Activated CD8-positive, alpha-beta T cell treated with anti-CD3 and anti-CD28 coated beads for 36 hours (primary cell): ENCODE measurements at regions not wholly inside any gene's neighbourhood (a gene's known extent, or its start where the extent isn't known, plus 50 kb on each side); places are given as distances from the start of the nearest gene placed in this dataset.
A peak's percentile ranks its signal among the peaks of the same experiment; 100 is the strongest.

Experiments
- ATAC-seq: fragments of 200-7000 bp; cut with Tn5 transposase; one replicate; pipeline ENCODE4 v1.10.0; 2021; ENCODE audit warnings: mild to moderate bottlenecking, moderate library complexity
- CTCF ChIA-PET: fragments of 350-600 bp; sonication (Branson Sonifier 250); formaldehyde crosslinking; loops from one replicate; lab custom pipeline; 2021; ENCODE audit warnings: antibody characterized with exemption; lab: Charles Lee
- POLR2A ChIA-PET: fragments of 350-600 bp; sonication (Branson Sonifier 250); formaldehyde crosslinking; loops from one replicate; lab custom pipeline; 2021; ENCODE audit warnings: antibody characterized with exemption; lab: Charles Lee
- DNase-seq: peaks from one replicate; pipeline ENCODE4 v3.0.0-alpha.2; 2020
- H3K27ac Mint-ChIP-seq: one replicate; pipeline ENCODE4 v1.8.0; 2021; ENCODE audit warnings: mild to moderate bottlenecking, mixed read lengths
- H3K27me3 Mint-ChIP-seq: one replicate; pipeline ENCODE4 v1.8.0; 2021; ENCODE audit warnings: mixed read lengths
- H3K36me3 Mint-ChIP-seq: one replicate; pipeline ENCODE4 v1.8.0; 2021; ENCODE audit warnings: low read depth, mixed read lengths
- H3K4me1 Mint-ChIP-seq: one replicate; pipeline ENCODE4 v1.8.0; 2021; ENCODE audit warnings: low read depth, mixed read lengths
- H3K4me3 Mint-ChIP-seq: one replicate; pipeline ENCODE4 v1.8.0; 2021; ENCODE audit warnings: mild to moderate bottlenecking, moderate library complexity, mixed read lengths
- H3K9me3 Mint-ChIP-seq: one replicate; pipeline ENCODE4 v1.8.0; 2021; ENCODE audit warnings: mixed read lengths
- intact Hi-C: fragments of 100-400 bp; cut with micrococcal nuclease; formaldehyde crosslinking; loops from one replicate; pipeline ENCODE4 v1.10.0; 2022
- TF ChIP-seq, protein P1 (sequence below): fragments of 200-600 bp; IDR thresholded peaks from one replicate; pipeline ENCODE4 v1.8.0; 2022; ENCODE audit warnings: antibody characterized with exemption, mild to moderate bottlenecking

GRCh38 chr6:44630125-44631028 is 242.9 kb downstream of the CDC5L start:
- Mint-ChIP-seq H3K4me3 (no peak overlapping the region), H3K27me3 (no peaks in the 10 kb centered on the region), H3K36me3 (no peaks in the 10 kb centered on the region), H3K4me1 (peaks cover 6% of the 10 kb centered on the region), H3K9me3 (no peaks in the 10 kb centered on the region), H3K27ac (no peak overlapping the region)
- CTCF ChIA-PET, result interaction anchor here (0.7 to 2.8 kb wide), 15 partner anchors 9 to 1297 kb away, joined by 3 to 22 read pairs (median 3); no protein-coding TSS in a partner anchor
- ATAC-seq, result peak; percentile 56
- POLR2A ChIA-PET, result interaction anchor here (1.0 to 1.1 kb wide), 2 partner anchors 13 to 32 kb away, joined by 3 read pairs; no protein-coding TSS in a partner anchor
- TF ChIP-seq, protein P1, sequence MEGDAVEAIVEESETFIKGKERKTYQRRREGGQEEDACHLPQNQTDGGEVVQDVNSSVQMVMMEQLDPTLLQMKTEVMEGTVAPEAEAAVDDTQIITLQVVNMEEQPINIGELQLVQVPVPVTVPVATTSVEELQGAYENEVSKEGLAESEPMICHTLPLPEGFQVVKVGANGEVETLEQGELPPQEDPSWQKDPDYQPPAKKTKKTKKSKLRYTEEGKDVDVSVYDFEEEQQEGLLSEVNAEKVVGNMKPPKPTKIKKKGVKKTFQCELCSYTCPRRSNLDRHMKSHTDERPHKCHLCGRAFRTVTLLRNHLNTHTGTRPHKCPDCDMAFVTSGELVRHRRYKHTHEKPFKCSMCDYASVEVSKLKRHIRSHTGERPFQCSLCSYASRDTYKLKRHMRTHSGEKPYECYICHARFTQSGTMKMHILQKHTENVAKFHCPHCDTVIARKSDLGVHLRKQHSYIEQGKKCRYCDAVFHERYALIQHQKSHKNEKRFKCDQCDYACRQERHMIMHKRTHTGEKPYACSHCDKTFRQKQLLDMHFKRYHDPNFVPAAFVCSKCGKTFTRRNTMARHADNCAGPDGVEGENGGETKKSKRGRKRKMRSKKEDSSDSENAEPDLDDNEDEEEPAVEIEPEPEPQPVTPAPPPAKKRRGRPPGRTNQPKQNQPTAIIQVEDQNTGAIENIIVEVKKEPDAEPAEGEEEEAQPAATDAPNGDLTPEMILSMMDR, result peak; percentile 39
- DNase-seq, result peak; percentile 50
- intact Hi-C loops, result no loop called here

GRCh38 chr6:44631968-44632367 is 244.5 kb downstream of the CDC5L start:
- DNase-seq, result no peak
- H3K36me3 Mint-ChIP-seq, result no peaks in the 10 kb centered on the region
- no peak for ATAC-seq
- CTCF ChIA-PET, result interaction anchor here (1.1 to 2.6 kb wide), 3 partner anchors 11 to 1291 kb away, joined by 4 to 10 read pairs (median 7); no protein-coding TSS in a partner anchor
- H3K27me3 Mint-ChIP-seq, result peaks cover 3% of the 10 kb centered on the region
- H3K27ac Mint-ChIP-seq, result no peak overlapping the region
- peaks cover 6% of the 10 kb centered on the region for H3K4me1 Mint-ChIP-seq
- intact Hi-C loops, result no loop called here
- no peak overlapping the region for H3K4me3 Mint-ChIP-seq
- TF ChIP-seq, protein P1, result no peak
- POLR2A ChIA-PET, result no interaction called here
- H3K9me3 Mint-ChIP-seq, result no peaks in the 10 kb centered on the region

DNA sequence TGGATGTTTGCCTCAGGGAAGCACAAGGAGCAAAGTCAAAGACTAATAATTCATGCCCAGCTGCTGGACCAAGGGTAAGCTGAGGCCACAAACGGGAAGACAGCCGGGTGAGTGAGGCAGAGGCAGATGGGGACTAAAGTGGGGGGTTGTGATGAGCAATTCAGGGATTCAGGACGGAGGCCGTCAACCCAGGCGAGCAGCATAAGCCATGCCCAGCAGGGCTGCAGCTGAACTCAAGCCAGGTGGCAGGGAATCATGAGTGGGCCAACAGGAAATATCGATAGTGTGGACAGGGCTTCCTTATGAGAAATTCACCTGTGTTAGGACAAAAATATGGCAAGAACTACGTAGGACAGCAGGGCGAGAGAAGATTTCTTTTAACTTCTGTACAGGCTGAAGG is 246.8 kb downstream of the CDC5L start:
- H3K27ac Mint-ChIP-seq, result no peak overlapping the region
- no peaks in the 10 kb centered on the region for H3K36me3 Mint-ChIP-seq
- ChIA-PET CTCF (interaction anchor here (0.8 to 1.0 kb wide), 2 partner anchors 21 to 159 kb away, joined by 3 to 4 read pairs; no protein-coding TSS in a partner anchor), POLR2A (no interaction called here)
- H3K4me1 Mint-ChIP-seq, result no peaks in the 10 kb centered on the region
- TF ChIP-seq, protein P1, result no peak
- no peak overlapping the region for H3K4me3 Mint-ChIP-seq
- intact Hi-C loops, result no loop called here
- DNase-seq, result no peak
- no peaks in the 10 kb centered on the region for H3K9me3 Mint-ChIP-seq
- H3K27me3 Mint-ChIP-seq, result peaks cover 3% of the 10 kb centered on the region
- ATAC-seq, result no peak

DNA sequence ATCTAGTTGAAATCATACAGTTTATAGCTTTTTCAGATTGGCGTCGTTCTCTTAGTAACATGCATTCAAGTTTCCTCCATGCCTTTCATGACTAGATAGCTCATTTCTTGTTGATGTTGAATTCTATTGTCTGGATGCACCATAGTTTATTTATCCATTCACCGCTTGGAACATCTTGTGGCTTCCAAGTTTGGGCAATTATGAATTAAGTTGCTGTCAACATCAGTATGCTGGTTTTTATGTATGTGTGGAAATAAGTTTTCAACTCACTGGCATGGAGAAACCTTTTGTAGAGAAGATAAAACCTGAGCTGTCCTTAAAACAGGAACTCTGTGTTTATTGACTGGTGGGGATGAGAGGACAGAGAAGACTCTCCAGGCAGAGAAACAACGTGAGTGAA is 248.0 kb downstream of the CDC5L start:
- ATAC-seq, result no peak
- Mint-ChIP-seq H3K27me3 (peaks cover 3% of the 10 kb centered on the region), H3K36me3 (no peaks in the 10 kb centered on the region), H3K4me1 (peaks cover 6% of the 10 kb centered on the region), H3K9me3 (no peaks in the 10 kb centered on the region), H3K4me3 (no peak overlapping the region), H3K27ac (no peak overlapping the region)
- POLR2A ChIA-PET, result interaction anchor here (1.0 kb wide), 1 partner anchor 15 kb away, joined by 3 read pairs; no protein-coding TSS in a partner anchor
- no peak for DNase-seq
- intact Hi-C loops, result no loop called here
- TF ChIP-seq, protein P1, result no peak
- CTCF ChIA-PET, result interaction anchor here (2.9 kb wide), 1 partner anchor 20 kb away, joined by 10 read pairs; no protein-coding TSS in a partner anchor
